Uterus (tissue), 3 donors: ENCODE measurements at regions not wholly inside any gene's neighbourhood (a gene's known extent, or its start where the extent isn't known, plus 50 kb on each side); places are given as distances from the start of the nearest gene placed in this dataset.

Experiments used
- DNase-seq, 2 donors: peaks; one replicate each; pipeline ENCODE4 v3.0.0-alpha.2; 2019 to 2020
- H3K27ac ChIP-seq, 2 donors: fragments of 200-600 bp; sonication (generic); 1 replicate in 1 of 2; 2 replicates in 1 of 2; pipeline ENCODE4 v1.5.1; 2016 to 2018
- H3K27me3 ChIP-seq, 2 donors: fragments of 200-600 bp; sonication (generic); one replicate each; pipeline ENCODE4 v1.5.1; 2018 to 2019; ENCODE audit warnings: control low read depth in 1 of 2
- H3K36me3 ChIP-seq, 2 donors: fragments of 200-600 bp; sonication (generic); one replicate each; pipeline ENCODE4 v1.5.1; 2019; ENCODE audit warnings: control low read depth in 1 of 2
- H3K4me1 ChIP-seq, 2 donors: fragments of 200-600 bp; sonication (generic); one replicate each; pipeline ENCODE4 v1.5.1; 2018 to 2019; ENCODE audit warnings: control low read depth in 1 of 2
- H3K4me3 ChIP-seq, 2 donors: fragments of 200-600 bp; sonication (generic); 1 replicate in 1 of 2; 2 replicates in 1 of 2; pipeline ENCODE4 v1.5.1; 2018 to 2019; ENCODE audit warnings: mild to moderate bottlenecking in 1 of 2
- H3K9me3 ChIP-seq, 2 donors: fragments of 200-600 bp; sonication (generic); one replicate each; pipeline ENCODE4 v1.5.1; 2019; ENCODE audit warnings: control low read depth in 1 of 2
- CTCF ChIP-seq, 4 experiments: fragments of 200-600 bp in 2 of 4; fragments of 450-650 bp in 2 of 4; sonication (generic) in 2 of 4; IDR thresholded peaks; one replicate each; pipeline ENCODE4 v1.5.1; 2016 to 2019; ENCODE audit warnings: antibody characterized with exemption in 4 of 4, mild to moderate bottlenecking in 2 of 4, moderate library complexity in 1 of 4
- POLR2A ChIP-seq, 2 donors: fragments of 450-650 bp; IDR thresholded peaks; one replicate each; pipeline ENCODE4 v1.6.1; 2016; ENCODE audit warnings: antibody characterized with exemption in 2 of 2, mild to moderate bottlenecking in 1 of 2, moderate library complexity in 1 of 2
- intact Hi-C: fragments of 100-400 bp; cut with DNase I; formaldehyde crosslinking; loops from one replicate; pipeline ENCODE4 v1.15.1; 2023; ENCODE audit warnings: low total_unique reads
- donor health status: DM: yes; HTN: yes; CAD: no.

GRCh38 chr5:57687596-57687995, 205.0 kb upstream of the ACTBL2 start:
- Histone ChIP-seq H3K36me3 (no peaks in the 10 kb centered on the region), H3K4me1 (no peaks in the 10 kb centered on the region), H3K27ac (no peak overlapping the region), H3K27me3 (no peaks in the 10 kb centered on the region), H3K4me3 (no peak overlapping the region), H3K9me3 (no peaks in the 10 kb centered on the region)
- TF ChIP-seq POLR2A (IDR thresholded peaks at IDR 0.05) (no peak), CTCF (IDR thresholded peaks at IDR 0.05) (no peak)
- no peak for DNase-seq
- intact Hi-C loops = no loop called here

- H3K4me1 ChIP-seq = no peaks in the 10 kb centered on the region
Measured at GRCh38 chr5:57685516-57686255, 203.1 kb upstream of the ACTBL2 start.

GRCh38 chr5:57684299-57684702, 201.7 kb upstream of the ACTBL2 start:
- H3K27ac ChIP-seq = no peak overlapping the region
- DNase-seq = no peak
- H3K4me1 ChIP-seq = no peaks in the 10 kb centered on the region
- TF ChIP-seq CTCF (IDR thresholded peaks at IDR 0.05) (no peak), POLR2A (IDR thresholded peaks at IDR 0.05) (no peak)
- no peaks in the 10 kb centered on the region for H3K36me3 ChIP-seq
- no peak overlapping the region for H3K4me3 ChIP-seq
- intact Hi-C loops = no loop called here
- H3K9me3 ChIP-seq = no peaks in the 10 kb centered on the region
- no peaks in the 10 kb centered on the region for H3K27me3 ChIP-seq

More at GRCh38 chr5:57685516-57686255, 203.1 kb upstream of the ACTBL2 start:
- TF ChIP-seq CTCF (IDR thresholded peaks at IDR 0.05) (no peak), POLR2A (IDR thresholded peaks at IDR 0.05) (no peak)
- Histone ChIP-seq H3K4me3 (no peak overlapping the region), H3K36me3 (no peaks in the 10 kb centered on the region), H3K27me3 (no peaks in the 10 kb centered on the region), H3K9me3 (no peaks in the 10 kb centered on the region), H3K27ac (no peak overlapping the region)
- intact Hi-C loops = no loop called here
- DNase-seq = no peak

GRCh38 chr5:57683036-57683630, 200.5 kb upstream of the ACTBL2 start:
- Histone ChIP-seq H3K4me3 (no peak overlapping the region), H3K4me1 (no peaks in the 10 kb centered on the region), H3K27ac (no peak overlapping the region), H3K36me3 (no peaks in the 10 kb centered on the region), H3K9me3 (no peaks in the 10 kb centered on the region), H3K27me3 (no peaks in the 10 kb centered on the region)
- intact Hi-C loops = no loop called here
- no peak for DNase-seq
- TF ChIP-seq CTCF (IDR thresholded peaks at IDR 0.05) = no peak
- no peak for TF ChIP-seq POLR2A (IDR thresholded peaks at IDR 0.05)

DNA sequence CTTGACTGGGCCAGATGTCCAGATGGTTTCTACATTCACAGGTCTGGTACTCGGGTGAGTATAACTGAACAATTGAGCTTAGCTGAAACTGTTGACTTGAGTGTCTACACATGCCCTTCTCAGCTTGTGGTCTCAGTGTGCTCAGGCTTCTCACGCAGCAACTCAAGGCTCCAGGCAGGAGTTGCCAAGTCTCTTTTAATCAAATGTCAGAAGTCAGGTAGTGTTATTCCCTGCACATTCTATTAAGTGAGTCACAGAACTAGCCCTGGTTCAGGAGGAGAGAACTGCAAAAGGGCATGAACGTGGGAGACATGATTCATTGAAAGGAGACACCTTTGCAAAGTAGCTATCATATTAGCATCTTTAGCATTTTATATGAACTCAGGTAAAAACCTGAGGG, 199.3 kb upstream of the ACTBL2 start:
- TF ChIP-seq CTCF (IDR thresholded peaks at IDR 0.05) (no peak), POLR2A (IDR thresholded peaks at IDR 0.05) (no peak)
- intact Hi-C loops = no loop called here
- no peaks in the 10 kb centered on the region for H3K27me3 ChIP-seq
- no peak overlapping the region for H3K27ac ChIP-seq
- H3K36me3 ChIP-seq = no peaks in the 10 kb centered on the region
- no peaks in the 10 kb centered on the region for H3K4me1 ChIP-seq
- H3K9me3 ChIP-seq = no peaks in the 10 kb centered on the region
- DNase-seq = no peak
- H3K4me3 ChIP-seq = no peak overlapping the region
